Testis (tissue), 2 donors: ENCODE measurements at regions not wholly inside any gene's neighbourhood (a gene's known extent, or its start where the extent isn't known, plus 50 kb on each side); places are given as distances from the start of the nearest gene placed in this dataset.
"Not testable (repeated sequence)": the region's sequence is repeated elsewhere in the genome, so short reads cannot be mapped to it uniquely, and the experiment has no call there.

Source experiments
- CTCF ChIP-seq, 3 experiments: fragments of 450-650 bp in 2 of 3; fragments of 200-600 bp in 1 of 3; sonication (generic) in 1 of 3; IDR thresholded peaks; one replicate each; pipeline ENCODE4 v1.5.1; 2016 to 2019; ENCODE audit warnings: antibody characterized with exemption in 3 of 3, mild to moderate bottlenecking in 2 of 3, moderate library complexity in 1 of 3
- POLR2A ChIP-seq: fragments of 450-650 bp; IDR thresholded peaks from one replicate; pipeline ENCODE4 v1.6.1; 2017; ENCODE audit warnings: antibody characterized with exemption, mild to moderate bottlenecking, moderate library complexity

- not testable (repeated sequence) for TF ChIP-seq CTCF (IDR thresholded peaks at IDR 0.05); POLR2A
These were observed 156.5 kb upstream of the CCNG1 start for GRCh38 chr5:163280897-163281296.
